ENCODE measurements at regions not wholly inside any gene's neighbourhood (a gene's known extent, or its start where the extent isn't known, plus 50 kb on each side); places are given as distances from the start of the nearest gene placed in this dataset.

GRCh38 chr1:157292302-157292701 lies 154.1 kb upstream of the ETV3 start:
- no peak for ATAC-seq (ENCODE audit: insufficient read depth, low FRiP score)
- 86 to 94% methylated on average over 6 of the region's 6 CpGs for WGBS, 2 donors

GRCh38 chr1:157291083-157291482 lies 152.9 kb upstream of the ETV3 start:
- Histone ChIP-seq H3K27ac (ENCODE audit: low read depth in 1 of 2, low read length in 1 of 2) (no peak overlapping the region), H3K9ac (ENCODE audit: insufficient read depth in 1 of 2, low read length in 2 of 2) (no peak overlapping the region), H3K9me3 (ENCODE audit: control insufficient read depth in 4 of 4, insufficient read depth in 3 of 4, low read length in 3 of 4) (no peaks in the 10 kb centered on the region), H3K27me3 (ENCODE audit: control insufficient read depth in 3 of 3, insufficient read depth in 3 of 3, low read length in 2 of 3) (no peaks in the 10 kb centered on the region), H3K4me3 (no peak overlapping the region), H3K4me1 (ENCODE audit: control insufficient read depth in 5 of 5, insufficient read depth in 5 of 5, low read length in 5 of 5) (peaks cover 0 to 3% (median 0%) of the 10 kb centered on the region in 5 donors), H3K36me3 (ENCODE audit: control insufficient read depth in 4 of 4, insufficient read depth in 4 of 4, low read length in 4 of 4) (no peaks in the 10 kb centered on the region)
- DNase-seq (no peak), ATAC-seq (ENCODE audit: insufficient read depth, low FRiP score) (no peak)
- no peak for TF ChIP-seq CTCF (IDR thresholded peaks at IDR 0.05; ENCODE audit: control extremely low read depth, extremely low read depth)
- WGBS, 2 donors, result 68 to 77% methylated on average over 2 of the region's 2 CpGs

More at GRCh38 chr1:157292302-157292701, 154.1 kb upstream of the ETV3 start:
- H3K27me3 ChIP-seq (ENCODE audit: control insufficient read depth in 3 of 3, insufficient read depth in 3 of 3, low read length in 2 of 3), result no peaks in the 10 kb centered on the region
- no peak for DNase-seq
- H3K9me3 ChIP-seq (ENCODE audit: control insufficient read depth in 4 of 4, insufficient read depth in 3 of 4, low read length in 3 of 4), result no peaks in the 10 kb centered on the region
- H3K4me3 ChIP-seq, result no peak overlapping the region
- no peak overlapping the region for H3K9ac ChIP-seq (ENCODE audit: insufficient read depth in 1 of 2, low read length in 2 of 2)
- TF ChIP-seq CTCF (IDR thresholded peaks at IDR 0.05; ENCODE audit: control extremely low read depth, extremely low read depth), result no peak
- H3K27ac ChIP-seq (ENCODE audit: low read depth in 1 of 2, low read length in 1 of 2), result no peak overlapping the region
- no peaks in the 10 kb centered on the region for H3K36me3 ChIP-seq (ENCODE audit: control insufficient read depth in 4 of 4, insufficient read depth in 4 of 4, low read length in 4 of 4)
- peaks cover 0 to 3% (median 0%) of the 10 kb centered on the region in 5 donors for H3K4me1 ChIP-seq (ENCODE audit: control insufficient read depth in 5 of 5, insufficient read depth in 5 of 5, low read length in 5 of 5)

- no peak for TF ChIP-seq CTCF (IDR thresholded peaks at IDR 0.05; ENCODE audit: control extremely low read depth, extremely low read depth)
- H3K4me3 ChIP-seq, result no peak overlapping the region
- H3K27ac ChIP-seq (ENCODE audit: low read depth in 1 of 2, low read length in 1 of 2), result no peak overlapping the region
- DNase-seq (no peak), ATAC-seq (ENCODE audit: insufficient read depth, low FRiP score) (no peak)
- WGBS, 2 donors, result 73 to 75% methylated on average over 7 of the region's 7 CpGs
- peaks cover 0 to 3% (median 0%) of the 10 kb centered on the region in 5 donors for H3K4me1 ChIP-seq (ENCODE audit: control insufficient read depth in 5 of 5, insufficient read depth in 5 of 5, low read length in 5 of 5)
- H3K9ac ChIP-seq (ENCODE audit: insufficient read depth in 1 of 2, low read length in 2 of 2), result no peak overlapping the region
- H3K9me3 ChIP-seq (ENCODE audit: control insufficient read depth in 4 of 4, insufficient read depth in 3 of 4, low read length in 3 of 4), result no peaks in the 10 kb centered on the region
- no peaks in the 10 kb centered on the region for H3K36me3 ChIP-seq (ENCODE audit: control insufficient read depth in 4 of 4, insufficient read depth in 4 of 4, low read length in 4 of 4)
- H3K27me3 ChIP-seq (ENCODE audit: control insufficient read depth in 3 of 3, insufficient read depth in 3 of 3, low read length in 2 of 3), result no peaks in the 10 kb centered on the region
Observed at GRCh38 chr1:157289424-157290105, 151.4 kb upstream of the ETV3 start.

- Histone ChIP-seq H3K4me1 (ENCODE audit: control insufficient read depth in 5 of 5, insufficient read depth in 5 of 5, low read length in 5 of 5) (peaks cover 0 to 3% (median 0%) of the 10 kb centered on the region in 5 donors), H3K27me3 (ENCODE audit: control insufficient read depth in 3 of 3, insufficient read depth in 3 of 3, low read length in 2 of 3) (no peaks in the 10 kb centered on the region), H3K27ac (ENCODE audit: low read depth in 1 of 2, low read length in 1 of 2) (no peak overlapping the region), H3K36me3 (ENCODE audit: control insufficient read depth in 4 of 4, insufficient read depth in 4 of 4, low read length in 4 of 4) (no peaks in the 10 kb centered on the region), H3K9me3 (ENCODE audit: control insufficient read depth in 4 of 4, insufficient read depth in 3 of 4, low read length in 3 of 4) (peaks cover 0 to 5% (median 0%) of the 10 kb centered on the region in 4 donors), H3K9ac (ENCODE audit: insufficient read depth in 1 of 2, low read length in 2 of 2) (no peak overlapping the region), H3K4me3 (no peak overlapping the region)
- no peak for TF ChIP-seq CTCF (IDR thresholded peaks at IDR 0.05; ENCODE audit: control extremely low read depth, extremely low read depth)
- ATAC-seq (ENCODE audit: insufficient read depth, low FRiP score) (no peak), DNase-seq (no peak)
Observed at GRCh38 chr1:157288996-157289395, 150.8 kb upstream of the ETV3 start.

All from lung (tissue), 11 donors.